ENCODE measurements at regions not wholly inside any gene's neighbourhood (a gene's known extent, or its start where the extent isn't known, plus 50 kb on each side); places are given as distances from the start of the nearest gene placed in this dataset.
"Not testable (repeated sequence)": the region's sequence is repeated elsewhere in the genome, so short reads cannot be mapped to it uniquely, and the experiment has no call there.

DNA sequence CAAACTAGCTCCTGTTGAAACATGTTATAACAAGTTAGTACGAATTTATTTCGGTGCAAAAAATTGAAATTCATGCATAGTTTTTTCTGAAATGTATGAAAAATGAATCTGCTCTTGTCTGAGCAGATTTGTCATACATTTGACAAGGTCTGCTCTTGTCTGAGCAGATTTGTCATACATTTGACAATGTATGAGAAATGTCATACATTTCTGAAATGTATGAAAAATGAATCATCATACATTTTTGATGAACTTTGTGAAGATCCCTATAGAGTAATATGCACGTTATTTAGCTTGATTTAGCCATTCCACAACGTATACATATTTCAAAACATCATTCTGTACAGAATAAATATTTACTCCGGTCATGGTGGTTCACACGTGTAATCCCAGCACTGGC, 85.9 kb upstream of the PARP8 start:
- Histone ChIP-seq H3K9me3 (no peaks in the 10 kb centered on the region), H3K36me3 (no peaks in the 10 kb centered on the region), H3K4me1 (no peaks in the 10 kb centered on the region), H3K27ac (no peak overlapping the region), H3K4me3 (no peak overlapping the region), H3K27me3 (peaks cover 0 to 12% (median 0%) of the 10 kb centered on the region in 7 donors)
- TF ChIP-seq, protein P1, sequence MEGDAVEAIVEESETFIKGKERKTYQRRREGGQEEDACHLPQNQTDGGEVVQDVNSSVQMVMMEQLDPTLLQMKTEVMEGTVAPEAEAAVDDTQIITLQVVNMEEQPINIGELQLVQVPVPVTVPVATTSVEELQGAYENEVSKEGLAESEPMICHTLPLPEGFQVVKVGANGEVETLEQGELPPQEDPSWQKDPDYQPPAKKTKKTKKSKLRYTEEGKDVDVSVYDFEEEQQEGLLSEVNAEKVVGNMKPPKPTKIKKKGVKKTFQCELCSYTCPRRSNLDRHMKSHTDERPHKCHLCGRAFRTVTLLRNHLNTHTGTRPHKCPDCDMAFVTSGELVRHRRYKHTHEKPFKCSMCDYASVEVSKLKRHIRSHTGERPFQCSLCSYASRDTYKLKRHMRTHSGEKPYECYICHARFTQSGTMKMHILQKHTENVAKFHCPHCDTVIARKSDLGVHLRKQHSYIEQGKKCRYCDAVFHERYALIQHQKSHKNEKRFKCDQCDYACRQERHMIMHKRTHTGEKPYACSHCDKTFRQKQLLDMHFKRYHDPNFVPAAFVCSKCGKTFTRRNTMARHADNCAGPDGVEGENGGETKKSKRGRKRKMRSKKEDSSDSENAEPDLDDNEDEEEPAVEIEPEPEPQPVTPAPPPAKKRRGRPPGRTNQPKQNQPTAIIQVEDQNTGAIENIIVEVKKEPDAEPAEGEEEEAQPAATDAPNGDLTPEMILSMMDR (IDR thresholded peaks at IDR 0.05): no peak
- 76 to 77% methylated on average over 6 of the region's 6 CpGs for WGBS, 2 donors
- DNase-seq (no peak), ATAC-seq (no peak)
- intact Hi-C loops (cut with DNase I): no loop called here

DNA sequence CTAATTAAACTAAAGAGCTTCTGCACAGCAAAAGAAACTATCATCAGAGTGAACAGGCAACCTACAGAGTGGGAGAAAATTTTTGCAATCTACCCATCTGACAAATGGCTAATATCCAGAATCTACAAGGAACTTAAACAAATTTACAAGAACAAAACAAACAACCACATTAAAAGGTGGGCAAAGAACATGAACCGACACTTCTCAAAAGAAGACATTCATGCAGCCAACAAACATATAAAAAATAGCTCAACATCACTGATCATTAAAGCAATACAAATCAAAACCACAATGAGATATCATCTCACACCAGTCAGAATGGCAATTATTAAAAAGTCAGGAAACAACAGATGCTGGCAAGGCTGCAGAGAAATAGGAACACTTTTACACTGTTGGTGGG, 84.6 kb upstream of the PARP8 start:
- H3K9me3 ChIP-seq; H3K4me3 ChIP-seq; ATAC-seq; H3K36me3 ChIP-seq; DNase-seq; H3K27ac ChIP-seq; intact Hi-C loops (cut with DNase I); H3K4me1 ChIP-seq: not testable (repeated sequence)
- H3K27me3 ChIP-seq: peaks cover 0 to 14% (median 0%) of the 10 kb centered on the region in 7 donors
- WGBS, 2 donors: 92 to 100% methylated on average over 1 of the region's 1 CpG

DNA sequence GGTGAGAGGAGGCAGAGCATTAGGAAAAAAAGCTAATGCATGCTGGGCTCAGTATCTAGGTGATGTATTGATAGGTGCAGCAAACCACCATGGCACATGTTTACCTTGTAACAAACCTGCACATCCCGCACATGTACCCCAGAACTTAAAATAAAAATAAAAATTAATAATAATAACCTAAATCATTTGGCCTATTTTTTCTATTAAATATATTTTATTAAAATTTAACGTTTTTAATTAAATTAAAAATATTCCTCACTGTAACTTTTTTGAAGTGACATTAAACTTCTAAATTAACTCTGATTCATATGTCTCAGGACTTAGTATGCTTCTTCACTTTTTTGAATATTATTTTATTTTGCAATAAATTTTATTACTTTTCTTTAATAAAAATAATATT, 83.7 kb upstream of the PARP8 start:
- intact Hi-C loops (cut with DNase I): no loop called here
- TF ChIP-seq, protein P1 (IDR thresholded peaks at IDR 0.05): no peak
- H3K4me3 ChIP-seq: no peak overlapping the region
- 73 to 79% methylated on average over 2 of the region's 2 CpGs for WGBS, 2 donors
- no peaks in the 10 kb centered on the region for H3K9me3 ChIP-seq
- no peak overlapping the region for H3K27ac ChIP-seq
- no peaks in the 10 kb centered on the region for H3K36me3 ChIP-seq
- H3K27me3 ChIP-seq: peaks cover 0 to 14% (median 0%) of the 10 kb centered on the region in 7 donors
- H3K4me1 ChIP-seq: no peaks in the 10 kb centered on the region
- no peak for ATAC-seq
- no peak for DNase-seq

DNA sequence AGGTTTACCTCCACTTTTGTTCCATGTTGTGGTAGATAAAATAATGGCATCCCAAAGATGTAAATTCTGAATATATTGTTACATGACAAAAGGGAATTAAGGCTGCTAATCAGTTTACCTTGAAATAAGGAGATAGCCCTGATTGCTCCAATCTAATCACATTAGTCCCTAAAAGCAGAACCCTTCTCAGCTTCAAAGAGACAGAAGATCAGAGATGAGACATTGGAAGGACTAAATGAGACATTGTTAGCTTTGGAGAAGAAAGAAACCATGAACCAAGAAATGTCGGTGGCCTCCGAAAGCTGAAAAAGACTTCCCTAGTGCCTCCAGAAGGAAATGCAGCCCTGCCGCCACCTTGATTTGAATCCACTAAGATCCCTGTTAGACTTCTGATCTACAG, 82.8 kb upstream of the PARP8 start:
- no peak overlapping the region for H3K27ac ChIP-seq
- TF ChIP-seq, protein P1 (IDR thresholded peaks at IDR 0.05): no peak

DNA sequence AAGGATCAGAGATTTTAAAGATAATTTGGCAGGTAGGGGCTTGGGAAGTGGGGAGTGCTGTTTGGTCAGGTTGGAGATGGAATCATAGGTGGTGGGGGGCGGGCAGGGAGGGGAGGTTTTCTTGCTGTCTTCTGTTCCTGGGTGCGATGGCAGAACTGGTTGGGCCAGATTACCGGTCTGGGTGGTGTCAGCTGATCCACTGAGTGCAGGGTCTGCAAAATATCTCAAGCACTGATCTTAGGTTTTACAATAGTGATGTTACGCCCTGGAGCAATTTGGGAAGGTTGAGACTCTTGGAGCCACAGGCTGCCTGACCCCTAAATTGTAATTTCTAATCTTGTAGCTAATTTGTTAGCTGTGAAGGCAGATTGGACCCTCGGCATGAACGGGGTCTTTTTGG, 78.0 kb upstream of the PARP8 start:
- H3K27me3 ChIP-seq; DNase-seq; H3K4me1 ChIP-seq; intact Hi-C loops (cut with DNase I); ATAC-seq; H3K4me3 ChIP-seq; H3K36me3 ChIP-seq; H3K27ac ChIP-seq; H3K9me3 ChIP-seq: not testable (repeated sequence)
- 72 to 78% methylated on average over 6 of the region's 6 CpGs for WGBS, 2 donors

More for the DNA sequence above, 82.8 kb upstream of the PARP8 start:
- ATAC-seq (no peak), DNase-seq (no peak)
- H3K4me1 ChIP-seq: no peaks in the 10 kb centered on the region
- no peaks in the 10 kb centered on the region for H3K36me3 ChIP-seq
- intact Hi-C loops (cut with DNase I): no loop called here
- H3K27me3 ChIP-seq: peaks cover 0 to 14% (median 0%) of the 10 kb centered on the region in 7 donors
- no peak overlapping the region for H3K4me3 ChIP-seq
- H3K9me3 ChIP-seq: no peaks in the 10 kb centered on the region
- 89 to 94% methylated on average over 3 of the region's 3 CpGs for WGBS, 2 donors

DNA sequence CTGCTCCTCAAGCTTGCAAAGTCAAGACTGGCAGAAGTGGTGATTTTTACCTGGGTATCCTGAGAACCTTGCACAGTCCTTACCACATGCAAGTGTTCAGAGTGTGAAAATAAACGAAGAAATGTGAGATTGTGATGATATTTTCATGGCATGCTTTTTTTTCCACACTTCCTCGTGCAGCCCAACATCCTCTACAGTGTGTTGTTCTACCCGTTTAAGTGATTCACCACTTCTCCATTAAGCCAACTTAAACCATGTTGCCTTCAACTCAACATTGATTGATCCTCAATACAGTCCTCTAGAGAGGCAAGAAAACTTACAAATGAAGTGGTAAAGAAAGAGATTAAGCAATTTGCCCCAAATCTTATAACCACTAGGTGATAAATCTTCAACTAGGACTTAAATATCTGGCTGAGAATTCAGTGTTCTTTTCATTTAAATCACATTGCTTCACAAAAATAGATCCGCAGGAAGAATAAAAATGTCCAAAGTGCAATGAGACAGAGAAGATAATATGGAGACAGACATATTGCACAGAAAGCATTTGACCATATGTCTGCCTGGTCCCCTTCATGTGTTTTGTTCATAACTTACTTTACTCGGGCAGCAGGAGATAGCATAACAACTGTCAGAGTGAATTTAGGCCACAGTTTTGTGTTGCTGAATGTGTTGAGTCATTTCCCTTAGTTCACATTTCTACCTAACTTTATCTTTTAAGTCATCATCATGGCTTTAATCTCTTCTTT, 75.8 kb upstream of the PARP8 start:
- intact Hi-C loops (cut with DNase I); H3K27me3 ChIP-seq; H3K9me3 ChIP-seq; DNase-seq; H3K4me3 ChIP-seq; H3K36me3 ChIP-seq; ATAC-seq: not testable (repeated sequence)
- WGBS, 2 donors: 65 to 74% methylated on average over 5 of the region's 5 CpGs
- H3K4me1 ChIP-seq: peaks cover 0 to 17% (median 0%) of the 10 kb centered on the region in 9 donors
- peak overlapping the region in 1 of 10 donors; percentile 58 for H3K27ac ChIP-seq

DNA sequence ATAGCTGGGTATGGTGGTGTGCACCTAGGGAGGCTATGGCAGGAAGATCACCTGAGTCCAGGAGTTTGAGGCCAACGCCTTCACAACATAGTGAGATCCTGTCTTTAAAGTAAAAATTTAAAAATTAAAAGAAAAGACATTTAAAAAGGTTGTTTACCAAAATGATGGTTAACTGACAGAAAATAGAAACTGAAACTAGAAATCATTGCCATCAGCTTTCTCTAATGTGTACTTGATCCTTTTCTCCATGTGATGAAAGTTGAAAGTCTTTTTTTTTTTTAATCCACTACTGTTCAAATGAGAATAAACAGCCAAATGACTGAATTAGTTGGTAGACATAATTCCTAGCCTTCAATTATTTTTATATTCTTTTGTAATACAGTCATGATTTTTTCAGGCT, 75.1 kb upstream of the PARP8 start:
- DNase-seq; intact Hi-C loops (cut with DNase I); H3K4me3 ChIP-seq; ATAC-seq; H3K27me3 ChIP-seq; H3K36me3 ChIP-seq; H3K9me3 ChIP-seq: not testable (repeated sequence)
- peaks cover 0 to 17% (median 0%) of the 10 kb centered on the region in 9 donors for H3K4me1 ChIP-seq
- peak overlapping the region in 1 of 10 donors; percentile 58 for H3K27ac ChIP-seq
- WGBS, 2 donors: 69 to 84% methylated on average over 1 of the region's 1 CpG

Measured in heart right ventricle (tissue), 16 donors.